ENCODE measurements at regions not wholly inside any gene's neighbourhood (a gene's known extent, or its start where the extent isn't known, plus 50 kb on each side); places are given as distances from the start of the nearest gene placed in this dataset.
A peak's percentile ranks its signal among the peaks of the same experiment; 100 is the strongest.
"Not testable (repeated sequence)": the region's sequence is repeated elsewhere in the genome, so short reads cannot be mapped to it uniquely, and the experiment has no call there.

DNA sequence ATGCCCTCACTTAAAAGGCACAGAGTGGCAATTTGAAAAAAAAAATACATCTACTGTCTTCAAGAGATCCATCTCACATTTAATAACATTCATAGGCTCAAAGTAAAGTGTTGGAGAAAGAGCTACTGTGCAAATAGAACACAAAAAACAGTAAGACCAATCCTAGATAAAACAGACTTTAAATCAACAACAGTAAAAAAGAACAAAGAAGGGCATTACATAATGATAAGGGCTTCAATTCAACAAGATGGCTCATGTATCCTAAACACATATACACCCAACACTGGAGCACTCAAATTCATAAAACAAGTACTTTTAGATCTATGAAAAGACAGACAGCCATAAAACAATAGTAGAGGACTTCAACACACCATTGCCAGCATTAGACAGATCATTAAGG, 93.6 kb upstream of the PCED1B start:
- TF ChIP-seq, protein P1, sequence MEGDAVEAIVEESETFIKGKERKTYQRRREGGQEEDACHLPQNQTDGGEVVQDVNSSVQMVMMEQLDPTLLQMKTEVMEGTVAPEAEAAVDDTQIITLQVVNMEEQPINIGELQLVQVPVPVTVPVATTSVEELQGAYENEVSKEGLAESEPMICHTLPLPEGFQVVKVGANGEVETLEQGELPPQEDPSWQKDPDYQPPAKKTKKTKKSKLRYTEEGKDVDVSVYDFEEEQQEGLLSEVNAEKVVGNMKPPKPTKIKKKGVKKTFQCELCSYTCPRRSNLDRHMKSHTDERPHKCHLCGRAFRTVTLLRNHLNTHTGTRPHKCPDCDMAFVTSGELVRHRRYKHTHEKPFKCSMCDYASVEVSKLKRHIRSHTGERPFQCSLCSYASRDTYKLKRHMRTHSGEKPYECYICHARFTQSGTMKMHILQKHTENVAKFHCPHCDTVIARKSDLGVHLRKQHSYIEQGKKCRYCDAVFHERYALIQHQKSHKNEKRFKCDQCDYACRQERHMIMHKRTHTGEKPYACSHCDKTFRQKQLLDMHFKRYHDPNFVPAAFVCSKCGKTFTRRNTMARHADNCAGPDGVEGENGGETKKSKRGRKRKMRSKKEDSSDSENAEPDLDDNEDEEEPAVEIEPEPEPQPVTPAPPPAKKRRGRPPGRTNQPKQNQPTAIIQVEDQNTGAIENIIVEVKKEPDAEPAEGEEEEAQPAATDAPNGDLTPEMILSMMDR (IDR thresholded peaks at IDR 0.05; ENCODE audit: insufficient read depth, low read length) = no peak
- H3K4me3 ChIP-seq (ENCODE audit: low read depth, low read length) = no peak overlapping the region
- DNase-seq (ENCODE audit: low read depth) = no peak

DNA sequence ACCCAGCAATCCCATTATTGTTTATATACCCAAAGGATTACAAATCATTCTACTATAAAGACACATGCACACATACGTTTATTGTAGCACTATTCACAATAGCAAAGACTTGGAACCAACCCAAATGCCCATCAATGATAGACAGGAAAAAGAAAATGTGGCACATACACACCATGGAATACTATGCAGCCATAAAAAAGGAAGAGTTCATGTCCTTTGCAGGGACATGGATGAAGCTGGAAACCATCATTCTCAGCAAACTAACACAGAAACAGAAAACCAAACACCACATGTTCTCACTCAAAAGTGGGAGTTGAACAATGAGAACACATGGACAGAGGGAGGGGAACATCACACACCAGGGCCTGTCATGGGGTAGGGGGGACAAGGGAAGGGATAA, 91.3 kb upstream of the PCED1B start:
- H3K4me3 ChIP-seq (ENCODE audit: low read depth, low read length); DNase-seq (ENCODE audit: low read depth): not testable (repeated sequence)

DNA sequence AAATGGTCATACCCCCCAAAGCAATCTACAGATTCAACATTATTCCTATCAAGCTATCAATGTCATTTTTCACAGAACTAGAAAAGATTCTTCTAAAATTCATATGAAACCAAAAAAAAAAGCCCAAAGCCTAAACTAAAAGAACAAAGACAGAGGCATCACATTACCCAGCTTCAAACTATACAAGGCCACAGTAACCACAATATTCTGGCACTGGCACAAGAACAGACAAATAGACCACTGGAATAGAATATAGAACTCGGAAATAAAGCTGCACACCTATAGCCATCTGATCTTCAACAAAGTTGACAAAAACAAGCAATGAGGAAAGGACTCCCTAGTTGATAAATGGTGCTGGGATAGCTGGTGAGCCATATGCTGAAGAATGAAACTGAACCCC, 89.2 kb upstream of the PCED1B start:
- DNase-seq (ENCODE audit: low read depth) = no peak
- no peak overlapping the region for H3K4me3 ChIP-seq (ENCODE audit: low read depth, low read length)
- TF ChIP-seq, protein P1 (IDR thresholded peaks at IDR 0.05; ENCODE audit: insufficient read depth, low read length) = no peak

DNA sequence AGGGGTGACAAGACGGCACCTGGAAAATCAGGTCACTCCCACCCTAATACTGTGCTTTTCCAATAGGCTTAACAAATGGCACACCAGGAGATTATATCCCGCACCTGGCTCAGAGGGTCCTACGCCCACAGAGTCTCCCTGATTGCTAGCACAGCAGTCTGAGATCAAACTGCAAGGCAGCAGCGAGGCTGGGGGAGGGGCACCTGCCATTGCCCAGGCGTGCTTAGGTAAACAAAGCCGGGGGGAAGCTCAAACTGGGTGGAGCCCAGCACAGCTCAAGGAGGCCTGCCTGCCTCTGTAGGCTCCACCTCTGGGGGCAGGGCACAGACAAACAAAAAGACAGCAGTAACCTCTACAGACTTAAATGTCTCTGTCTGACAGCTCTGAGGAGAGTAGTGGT, 87.4 kb upstream of the PCED1B start:
- not testable (repeated sequence) for DNase-seq (ENCODE audit: low read depth); H3K4me3 ChIP-seq (ENCODE audit: low read depth, low read length)

DNA sequence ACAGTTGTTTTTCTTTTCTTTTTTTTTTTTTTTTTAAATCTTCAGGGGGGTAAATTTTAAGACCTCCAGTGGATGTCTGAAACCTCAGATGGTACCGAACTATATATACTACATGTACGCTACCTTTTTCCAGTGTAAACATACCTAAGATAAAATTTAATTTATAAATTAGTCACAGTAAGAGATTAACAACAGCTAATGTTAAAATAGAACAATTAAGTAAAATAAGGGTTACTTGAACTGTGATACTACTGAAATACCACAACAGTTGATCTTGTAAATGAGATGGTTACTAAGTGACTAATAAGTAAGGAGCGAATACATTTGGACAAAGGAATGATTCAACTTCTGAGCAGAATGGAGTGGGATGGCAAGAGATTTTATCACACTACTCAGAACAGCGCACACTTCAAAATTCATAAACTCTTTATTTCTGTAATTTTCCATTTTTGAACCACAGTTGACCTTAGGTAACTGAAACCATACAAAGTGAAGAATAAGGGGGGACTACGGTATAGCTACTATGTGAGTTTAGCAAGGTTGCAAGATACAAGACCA, 80.5 kb upstream of the PCED1B start:
- DNase-seq (ENCODE audit: low read depth) = peak; percentile 61
- H3K4me3 ChIP-seq (ENCODE audit: low read depth, low read length) = no peak overlapping the region
- TF ChIP-seq, protein P1 (IDR thresholded peaks at IDR 0.05; ENCODE audit: insufficient read depth, low read length) = no peak

DNA sequence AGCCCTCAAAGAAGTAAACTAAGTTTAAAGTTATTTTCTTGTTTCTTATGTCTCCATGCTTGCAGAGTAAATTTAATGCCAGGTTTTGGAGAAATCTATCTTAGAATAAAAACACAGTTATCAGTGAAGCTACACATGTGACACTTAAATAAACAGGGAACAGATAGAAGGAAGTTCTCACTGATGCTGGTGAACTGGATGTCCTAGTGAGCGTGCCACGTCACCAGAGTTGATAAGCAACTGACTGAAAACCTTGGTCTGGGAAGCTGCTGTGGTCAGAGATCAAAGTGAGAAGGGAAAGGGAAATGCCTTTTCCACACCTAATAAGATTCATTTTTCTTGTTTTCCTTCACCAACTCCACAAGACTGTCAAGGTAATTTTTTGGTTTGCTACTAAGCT, 74.8 kb upstream of the PCED1B start:
- TF ChIP-seq, protein P1 (IDR thresholded peaks at IDR 0.05; ENCODE audit: insufficient read depth, low read length) = no peak
- H3K4me3 ChIP-seq (ENCODE audit: low read depth, low read length) = no peak overlapping the region
- DNase-seq (ENCODE audit: low read depth) = no peak

DNA sequence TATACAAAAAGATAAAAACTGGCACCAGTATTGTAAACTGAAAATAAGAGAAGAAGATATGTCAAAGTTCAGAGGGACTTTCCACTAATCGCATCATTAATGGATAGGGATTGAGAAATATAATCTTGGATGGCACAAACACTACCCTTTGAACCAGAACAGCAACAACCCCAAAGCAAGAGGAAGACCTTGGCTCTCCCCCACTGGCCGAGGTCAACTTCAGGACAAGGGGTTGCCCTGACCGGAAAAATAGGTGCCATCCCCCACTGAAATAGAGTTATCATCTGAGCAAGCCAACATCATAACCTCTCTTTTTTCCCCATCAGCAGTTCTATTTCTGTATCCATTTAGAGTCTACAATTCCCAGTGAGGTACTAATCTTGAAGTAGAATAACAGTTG, 72.4 kb upstream of the PCED1B start:
- TF ChIP-seq, protein P1 (IDR thresholded peaks at IDR 0.05; ENCODE audit: insufficient read depth, low read length) = no peak
- no peak for DNase-seq (ENCODE audit: low read depth)
- H3K4me3 ChIP-seq (ENCODE audit: low read depth, low read length) = no peak overlapping the region

DNA sequence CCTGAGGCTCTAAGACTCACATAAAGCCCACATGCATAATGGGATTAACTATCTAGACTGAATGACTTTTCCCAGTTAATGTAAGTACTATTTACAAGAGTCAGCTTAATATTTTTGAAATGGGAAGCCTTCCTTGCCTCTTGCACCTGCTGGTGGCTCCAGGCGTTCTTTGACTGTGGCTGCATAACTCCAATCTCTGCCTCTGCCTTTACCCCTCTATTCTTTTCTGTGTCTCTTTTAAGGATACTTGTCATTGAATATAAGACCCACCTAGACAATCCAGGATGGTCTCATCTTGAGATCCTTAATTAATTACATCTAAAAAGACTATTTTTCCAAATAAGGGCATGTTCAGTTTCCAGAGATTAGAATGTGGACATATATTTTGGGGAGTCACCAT, 66.9 kb upstream of the PCED1B start:
- TF ChIP-seq, protein P1 (IDR thresholded peaks at IDR 0.05; ENCODE audit: insufficient read depth, low read length) = no peak
- H3K4me3 ChIP-seq (ENCODE audit: low read depth, low read length) = no peak overlapping the region
- DNase-seq (ENCODE audit: low read depth) = no peak

Measured in fibroblast of the aortic adventitia (primary cell).